ENCODE measurements at regions not wholly inside any gene's neighbourhood (a gene's known extent, or its start where the extent isn't known, plus 50 kb on each side); places are given as distances from the start of the nearest gene placed in this dataset.

GRCh38 chr2:222146488-222146887 lies 152.3 kb downstream of the PAX3 start:
- DNase-seq: no peak
- H3K4me3 Mint-ChIP-seq (ENCODE audit: low read depth, unreplicated experiment): no peak overlapping the region
- intact Hi-C loops (cut with micrococcal nuclease; ENCODE audit: unreplicated experiment): no loop called here
- no peaks in the 10 kb centered on the region for H3K9me3 Mint-ChIP-seq (ENCODE audit: low read depth, unreplicated experiment)
- H3K27ac Mint-ChIP-seq (ENCODE audit: unreplicated experiment): no peak overlapping the region
- H3K4me1 Mint-ChIP-seq (ENCODE audit: low read depth, unreplicated experiment): no peaks in the 10 kb centered on the region
- TF ChIP-seq, protein P1, sequence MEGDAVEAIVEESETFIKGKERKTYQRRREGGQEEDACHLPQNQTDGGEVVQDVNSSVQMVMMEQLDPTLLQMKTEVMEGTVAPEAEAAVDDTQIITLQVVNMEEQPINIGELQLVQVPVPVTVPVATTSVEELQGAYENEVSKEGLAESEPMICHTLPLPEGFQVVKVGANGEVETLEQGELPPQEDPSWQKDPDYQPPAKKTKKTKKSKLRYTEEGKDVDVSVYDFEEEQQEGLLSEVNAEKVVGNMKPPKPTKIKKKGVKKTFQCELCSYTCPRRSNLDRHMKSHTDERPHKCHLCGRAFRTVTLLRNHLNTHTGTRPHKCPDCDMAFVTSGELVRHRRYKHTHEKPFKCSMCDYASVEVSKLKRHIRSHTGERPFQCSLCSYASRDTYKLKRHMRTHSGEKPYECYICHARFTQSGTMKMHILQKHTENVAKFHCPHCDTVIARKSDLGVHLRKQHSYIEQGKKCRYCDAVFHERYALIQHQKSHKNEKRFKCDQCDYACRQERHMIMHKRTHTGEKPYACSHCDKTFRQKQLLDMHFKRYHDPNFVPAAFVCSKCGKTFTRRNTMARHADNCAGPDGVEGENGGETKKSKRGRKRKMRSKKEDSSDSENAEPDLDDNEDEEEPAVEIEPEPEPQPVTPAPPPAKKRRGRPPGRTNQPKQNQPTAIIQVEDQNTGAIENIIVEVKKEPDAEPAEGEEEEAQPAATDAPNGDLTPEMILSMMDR (IDR thresholded peaks at IDR 0.05; ENCODE audit: unreplicated experiment): no peak
- H3K27me3 Mint-ChIP-seq (ENCODE audit: unreplicated experiment): peaks cover 10% of the 10 kb centered on the region
- CTCF ChIA-PET: no interaction called here
- no TSS peak for BruUV-seq (replicated peaks)
- H3K36me3 Mint-ChIP-seq (ENCODE audit: insufficient read depth, unreplicated experiment): no peaks in the 10 kb centered on the region

- H3K4me3 Mint-ChIP-seq (ENCODE audit: low read depth, unreplicated experiment): no peak overlapping the region
- intact Hi-C loops (cut with micrococcal nuclease; ENCODE audit: unreplicated experiment): no loop called here
- H3K27ac Mint-ChIP-seq (ENCODE audit: unreplicated experiment): no peak overlapping the region
- CTCF ChIA-PET: interaction anchor here (0.7 kb wide), 2 partner anchors 10 to 104 kb away, joined by 3 to 7 read pairs; no protein-coding TSS in a partner anchor
- no peaks in the 10 kb centered on the region for H3K9me3 Mint-ChIP-seq (ENCODE audit: low read depth, unreplicated experiment)
- BruUV-seq (replicated peaks): no TSS peak
- TF ChIP-seq, protein P1 (IDR thresholded peaks at IDR 0.05; ENCODE audit: unreplicated experiment): no peak
- no peaks in the 10 kb centered on the region for H3K36me3 Mint-ChIP-seq (ENCODE audit: insufficient read depth, unreplicated experiment)
- H3K27me3 Mint-ChIP-seq (ENCODE audit: unreplicated experiment): peaks cover 10% of the 10 kb centered on the region
- no peaks in the 10 kb centered on the region for H3K4me1 Mint-ChIP-seq (ENCODE audit: low read depth, unreplicated experiment)
- DNase-seq: no peak
These were observed 156.8 kb downstream of the PAX3 start for GRCh38 chr2:222142027-222142426.

GRCh38 chr2:222136106-222136630 lies 162.6 kb downstream of the PAX3 start:
- Mint-ChIP-seq H3K9me3 (ENCODE audit: low read depth, unreplicated experiment) (no peaks in the 10 kb centered on the region), H3K27me3 (ENCODE audit: unreplicated experiment) (peaks cover 20% of the 10 kb centered on the region), H3K27ac (ENCODE audit: unreplicated experiment) (no peak overlapping the region), H3K36me3 (ENCODE audit: insufficient read depth, unreplicated experiment) (no peaks in the 10 kb centered on the region), H3K4me1 (ENCODE audit: low read depth, unreplicated experiment) (no peaks in the 10 kb centered on the region), H3K4me3 (ENCODE audit: low read depth, unreplicated experiment) (no peak overlapping the region)
- CTCF ChIA-PET: interaction anchor here (0.6 kb wide), 2 partner anchors 10 to 182 kb away, joined by 3 to 4 read pairs; no protein-coding TSS in a partner anchor
- TF ChIP-seq, protein P1 (IDR thresholded peaks at IDR 0.05; ENCODE audit: unreplicated experiment): no peak
- intact Hi-C loops (cut with micrococcal nuclease; ENCODE audit: unreplicated experiment): no loop called here
- BruUV-seq (replicated peaks): no TSS peak
- no peak for DNase-seq

DNA sequence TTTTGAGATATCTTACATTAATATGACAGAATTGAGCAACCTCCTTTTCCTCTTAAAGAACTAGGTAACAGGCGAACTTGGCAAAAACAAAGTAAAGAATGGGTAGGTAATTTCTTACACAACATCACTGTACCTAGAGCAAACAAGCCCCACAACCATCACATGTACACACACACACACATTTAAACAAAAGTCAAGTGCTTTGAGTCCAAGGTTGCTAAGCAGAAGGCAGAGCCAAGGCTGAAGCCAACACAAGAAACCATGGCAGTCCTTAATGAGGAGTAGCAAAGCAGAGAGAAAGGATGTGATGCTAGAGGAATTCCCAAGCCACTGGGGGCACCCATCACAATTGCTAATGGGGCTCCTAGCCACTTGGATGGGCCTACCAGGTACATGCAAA lies 164.1 kb downstream of the PAX3 start:
- Mint-ChIP-seq H3K27me3 (ENCODE audit: unreplicated experiment) (peaks cover 20% of the 10 kb centered on the region), H3K4me1 (ENCODE audit: low read depth, unreplicated experiment) (no peaks in the 10 kb centered on the region), H3K9me3 (ENCODE audit: low read depth, unreplicated experiment) (no peaks in the 10 kb centered on the region), H3K4me3 (ENCODE audit: low read depth, unreplicated experiment) (no peak overlapping the region), H3K27ac (ENCODE audit: unreplicated experiment) (no peak overlapping the region), H3K36me3 (ENCODE audit: insufficient read depth, unreplicated experiment) (no peaks in the 10 kb centered on the region)
- CTCF ChIA-PET: interaction anchor here (0.7 kb wide), 1 partner anchor 1387 kb away, joined by 3 read pairs; no protein-coding TSS in a partner anchor
- DNase-seq: no peak
- TF ChIP-seq, protein P1 (IDR thresholded peaks at IDR 0.05; ENCODE audit: unreplicated experiment): no peak
- BruUV-seq (replicated peaks): no TSS peak
- intact Hi-C loops (cut with micrococcal nuclease; ENCODE audit: unreplicated experiment): no loop called here

Data from Calu3 (cell line).